Adipose tissue (tissue), 3 donors: ENCODE measurements at regions not wholly inside any gene's neighbourhood (a gene's known extent, or its start where the extent isn't known, plus 50 kb on each side); places are given as distances from the start of the nearest gene placed in this dataset.
"Not testable (repeated sequence)": the region's sequence is repeated elsewhere in the genome, so short reads cannot be mapped to it uniquely, and the experiment has no call there.

Experiments
- H3K27ac ChIP-seq: one replicate; pipeline ENCODE4 v1.5.1; 2013; ENCODE audit warnings: low read depth, low read length
- WGBS, 3 donors: extraction: QIAGEN DNeasy Blood & Tissue Kit; methylation state at CpG; one replicate each; pipeline ENCODE4 v1.1.7; 2013; 5-methylcytosine and 5-hydroxymethylcytosine counted together
- donor health status: healthy with polysubstance abuse.
- donor health status: Bipolar disorder and iron deficiency.
- donor health status: healthy.

- no peak overlapping the region for H3K27ac ChIP-seq
- 74 to 82% (median 81%) methylated on average over 3 of the region's 3 CpGs for WGBS, 3 donors
Measured at GRCh38 chr7:68030530-68030929, 1033.9 kb downstream of the TYW1 start.

- WGBS, 3 donors: 59 to 67% (median 64%) methylated on average over 5 of the region's 5 CpGs
- H3K27ac ChIP-seq: no peak overlapping the region
Measured at GRCh38 chr7:68031180-68031943, 1034.7 kb downstream of the TYW1 start.

DNA sequence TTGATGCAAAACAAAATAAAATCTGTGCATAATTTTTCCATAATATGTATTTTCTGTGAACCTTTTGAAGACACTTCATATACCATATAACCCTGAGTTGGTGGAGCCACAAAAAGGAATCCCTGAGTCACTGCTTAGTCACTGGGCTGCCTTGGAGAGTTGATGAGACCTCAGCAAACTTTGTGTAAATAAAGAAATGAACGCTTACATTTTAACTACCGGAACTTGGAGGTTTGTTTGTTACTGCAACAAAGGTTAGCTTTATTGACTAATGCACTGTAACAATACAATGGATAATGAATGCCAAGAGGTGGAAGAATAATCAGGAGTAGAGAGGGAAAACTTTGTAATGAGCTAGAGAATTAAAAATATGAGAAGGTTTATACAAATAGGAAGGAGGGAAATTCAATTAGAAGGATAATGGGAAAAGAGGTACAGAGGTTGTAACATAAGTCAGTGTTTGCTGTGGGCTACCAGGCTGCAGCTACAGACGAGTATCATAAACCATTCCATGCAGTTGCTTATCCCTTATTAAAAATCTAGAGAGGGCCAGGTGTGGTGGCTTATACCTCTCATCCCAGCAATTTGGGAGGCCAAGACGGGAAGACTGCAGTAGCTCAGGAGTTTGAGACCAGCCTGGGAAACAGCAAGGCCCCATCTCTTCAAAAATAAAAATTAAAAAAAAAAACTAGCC is 1042.1 kb downstream of the TYW1 start:
- no peak overlapping the region for H3K27ac ChIP-seq
- 46 to 73% (median 72%) methylated on average over 4 of the region's 4 CpGs for WGBS, 3 donors

- no peak overlapping the region for H3K27ac ChIP-seq
- 49 to 65% (median 59%) methylated on average over 6 of the region's 6 CpGs for WGBS, 3 donors
Measured at GRCh38 chr7:68041554-68041953, 1044.9 kb downstream of the TYW1 start.

DNA sequence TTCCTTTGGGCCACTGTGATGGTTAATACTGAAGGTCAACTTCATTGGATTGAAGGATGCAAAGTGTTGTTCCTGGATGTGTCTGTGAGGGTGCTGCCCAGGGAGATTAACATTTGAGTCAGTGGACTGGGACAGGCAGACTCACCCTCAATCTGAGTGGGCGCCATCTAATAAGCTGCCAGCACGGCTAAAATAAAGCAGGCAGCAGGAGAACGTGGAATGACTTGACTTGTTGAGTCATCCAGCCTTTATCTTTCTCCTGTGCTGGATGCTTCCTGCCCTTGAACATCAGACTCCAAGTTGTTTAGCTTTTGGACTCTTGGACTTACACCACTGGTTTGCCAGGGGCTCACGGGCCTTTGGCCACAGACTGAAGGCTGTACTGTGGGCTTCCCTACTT is 1046.9 kb downstream of the TYW1 start:
- H3K27ac ChIP-seq: no peak overlapping the region
- WGBS, 3 donors: 89 to 91% (median 91%) methylated on average over 4 of the region's 4 CpGs

GRCh38 chr7:68050627-68051026 is 1054.0 kb downstream of the TYW1 start:
- 84 to 91% (median 88%) methylated on average over 9 of the region's 9 CpGs for WGBS, 3 donors
- H3K27ac ChIP-seq: no peak overlapping the region

- no peak overlapping the region for H3K27ac ChIP-seq
- WGBS, 3 donors: 41 to 53% (median 52%) methylated on average over 2 of the region's 2 CpGs
Measured at GRCh38 chr7:68058014-68058413, 1061.4 kb downstream of the TYW1 start.

GRCh38 chr7:68063171-68063570 is 1066.5 kb downstream of the TYW1 start:
- 71 to 77% (median 75%) methylated on average over 6 of the region's 6 CpGs for WGBS, 3 donors
- H3K27ac ChIP-seq: no peak overlapping the region

DNA sequence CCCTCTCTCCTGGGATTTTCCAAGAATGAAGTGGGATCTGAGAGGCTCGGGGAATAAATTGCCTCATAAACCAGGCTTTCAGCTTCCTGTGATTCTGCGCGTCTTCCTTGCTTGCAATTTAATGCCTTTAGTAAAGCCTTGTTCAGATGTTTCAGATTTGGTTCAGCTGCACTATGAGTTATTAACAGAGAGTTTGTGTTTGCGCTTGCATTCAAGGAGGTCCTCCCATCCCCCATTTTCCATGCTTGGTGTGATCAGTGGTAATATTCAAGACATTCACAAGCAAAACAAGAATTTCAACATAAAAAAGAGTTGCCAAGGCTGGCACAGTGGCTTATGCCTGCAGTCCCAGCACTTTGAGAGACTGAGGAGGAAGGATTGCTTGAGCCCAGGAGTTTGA is 1068.9 kb downstream of the TYW1 start:
- WGBS, 3 donors: 70 to 93% (median 78%) methylated on average over 4 of the region's 4 CpGs
- H3K27ac ChIP-seq: no peak overlapping the region

- H3K27ac ChIP-seq: no peak overlapping the region
- 36 to 56% (median 49%) methylated on average over 4 of the region's 4 CpGs for WGBS, 3 donors
Measured at GRCh38 chr7:68067845-68068244, 1071.2 kb downstream of the TYW1 start.

DNA sequence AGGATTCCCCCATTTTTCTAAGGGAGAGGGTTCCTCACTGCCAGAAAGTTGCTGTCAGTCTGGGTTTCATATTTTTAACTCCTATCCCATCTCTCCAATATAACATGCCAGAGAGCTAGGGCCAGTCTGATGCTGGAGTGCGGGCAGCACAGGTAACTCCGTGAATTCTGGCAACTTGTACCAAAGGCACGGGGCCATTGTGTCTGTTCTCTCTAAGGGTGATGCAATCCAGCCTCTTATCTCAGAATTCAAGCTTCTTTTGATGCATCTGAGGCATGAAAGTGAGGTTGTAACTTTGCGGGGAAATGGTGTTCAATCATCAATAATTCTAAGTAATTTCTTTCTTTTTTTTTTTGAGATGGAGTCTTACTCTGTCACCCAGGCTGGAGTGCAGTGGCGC is 1074.4 kb downstream of the TYW1 start:
- H3K27ac ChIP-seq: no peak overlapping the region
- WGBS, 3 donors: 59 to 82% (median 77%) methylated on average over 5 of the region's 5 CpGs

DNA sequence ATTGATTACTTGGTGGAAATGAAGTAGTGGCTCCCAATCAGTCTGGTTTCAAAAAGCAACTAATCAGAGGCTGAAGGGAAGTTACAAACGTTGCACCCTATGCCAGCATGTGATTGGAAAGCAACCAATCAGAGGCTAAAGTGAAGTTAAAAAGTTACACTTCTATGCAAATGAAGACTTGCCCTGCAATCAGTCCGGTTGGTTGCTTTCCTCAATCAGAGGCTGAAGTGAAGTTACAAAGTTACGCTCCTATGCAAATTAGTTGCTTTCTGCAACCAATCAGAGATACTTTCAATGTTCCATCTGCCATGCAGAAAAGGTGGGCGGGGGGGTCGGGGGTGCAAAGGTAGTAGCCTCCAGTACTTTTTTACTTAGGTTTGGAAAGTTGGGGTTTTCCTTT is 1077.1 kb downstream of the TYW1 start:
- no peak overlapping the region for H3K27ac ChIP-seq
- 57 to 71% (median 71%) methylated on average over 5 of the region's 5 CpGs for WGBS, 3 donors

GRCh38 chr7:68074242-68074641 is 1077.6 kb downstream of the TYW1 start:
- WGBS, 3 donors: 73 to 77% (median 76%) methylated on average over 3 of the region's 3 CpGs
- H3K27ac ChIP-seq: no peak overlapping the region

DNA sequence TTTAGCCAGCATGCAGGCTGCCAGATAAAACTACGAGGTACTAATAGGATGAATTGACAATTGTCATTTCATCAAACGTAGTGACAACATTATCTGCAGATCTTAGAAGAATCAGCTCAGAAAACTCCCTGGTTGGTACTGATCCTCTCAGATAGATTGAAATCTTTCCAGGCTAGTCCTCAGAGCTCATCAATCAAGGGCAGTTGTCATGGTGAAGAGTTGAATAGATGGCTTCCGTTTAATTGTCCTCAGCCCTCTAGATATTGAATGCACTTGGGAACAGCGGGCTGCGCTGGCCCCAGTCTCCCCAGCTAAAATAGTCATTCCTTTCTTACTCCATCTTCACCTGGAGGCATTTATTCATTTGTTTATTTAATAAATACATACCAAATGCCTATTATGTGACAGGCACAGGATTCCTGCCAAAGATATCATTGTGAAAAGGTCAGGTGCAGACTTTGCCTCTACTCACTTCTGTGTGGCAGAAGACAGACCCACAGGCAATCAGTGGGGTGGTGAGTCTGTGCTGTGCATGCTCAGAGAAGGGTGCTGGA is 1081.6 kb downstream of the TYW1 start:
- WGBS, 3 donors: 74 to 86% (median 79%) methylated on average over 5 of the region's 5 CpGs
- no peak overlapping the region for H3K27ac ChIP-seq

DNA sequence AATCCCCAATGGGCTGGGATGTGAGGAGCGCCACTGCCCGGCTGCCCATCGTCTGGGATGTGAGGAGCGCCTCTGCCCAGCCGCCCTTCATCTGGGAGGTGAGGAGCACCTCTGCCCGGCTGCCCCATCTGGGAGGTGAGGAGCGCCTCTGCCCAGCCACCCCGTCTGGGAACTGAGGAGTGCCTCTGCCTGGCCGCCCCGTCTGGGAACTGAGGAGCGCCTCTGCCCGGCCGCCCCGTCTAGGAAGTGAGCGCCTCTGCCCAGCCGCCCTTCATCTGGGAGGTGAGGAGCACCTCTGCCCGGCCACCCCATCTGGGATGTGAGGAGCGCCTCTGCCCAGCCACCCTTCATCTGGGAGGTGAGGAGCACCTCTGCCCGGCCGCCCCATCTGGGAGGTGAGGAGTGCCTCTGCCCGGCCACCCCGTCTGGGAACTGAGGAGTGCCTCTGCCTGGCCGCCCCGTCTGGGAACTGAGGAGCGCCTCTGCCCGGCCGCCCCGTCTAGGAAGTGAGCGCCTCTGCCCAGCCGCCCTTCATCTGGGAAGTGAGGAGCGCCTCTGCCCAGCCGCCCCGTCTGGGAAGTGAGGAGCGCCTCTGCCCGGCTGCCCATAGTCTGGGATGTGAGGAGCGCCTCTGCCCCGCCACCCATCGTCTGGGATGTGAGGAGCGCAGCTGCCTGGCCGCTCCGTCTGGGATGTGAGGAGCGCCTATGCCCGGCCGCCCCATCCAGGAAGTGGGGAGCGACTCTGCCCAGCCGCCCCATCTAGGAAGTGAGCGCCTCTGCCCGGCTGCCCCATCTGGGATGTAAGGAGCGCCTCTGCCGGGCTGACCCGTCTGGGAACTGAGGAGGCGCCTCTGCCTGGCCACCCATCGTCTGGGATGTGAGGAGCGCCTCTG is 1085.7 kb downstream of the TYW1 start:
- WGBS, 3 donors: 90 to 97% (median 93%) methylated on average over 41 to 54 of the region's 54 CpGs
- H3K27ac ChIP-seq: not testable (repeated sequence)

- 93 to 97% (median 94%) methylated on average over 44 of the region's 44 CpGs for WGBS, 3 donors
- H3K27ac ChIP-seq: not testable (repeated sequence)
Measured at GRCh38 chr7:68082961-68083657, 1086.5 kb downstream of the TYW1 start.

- 86 to 92% (median 87%) methylated on average over 5 of the region's 5 CpGs for WGBS, 3 donors
- no peak overlapping the region for H3K27ac ChIP-seq
Measured at GRCh38 chr7:68087401-68087800, 1090.8 kb downstream of the TYW1 start.

DNA sequence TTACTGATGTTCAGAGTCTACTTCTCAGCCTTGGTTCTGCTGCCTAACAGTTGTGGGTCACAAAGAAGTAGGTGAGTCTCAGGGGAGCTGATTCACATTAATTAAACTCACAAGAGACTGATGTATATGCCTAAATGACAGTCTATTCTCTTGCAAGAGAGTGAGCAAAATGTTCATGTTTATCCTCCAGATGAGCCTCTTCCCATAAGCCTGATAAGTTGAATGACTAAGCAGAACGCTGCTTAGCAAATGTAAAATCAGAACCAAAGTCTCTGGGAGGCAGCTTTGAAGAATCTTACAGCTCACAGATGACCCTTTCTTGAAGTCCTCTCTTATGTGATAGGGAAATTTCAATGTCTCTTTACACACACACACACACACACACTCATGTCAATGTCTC is 1092.2 kb downstream of the TYW1 start:
- no peak overlapping the region for H3K27ac ChIP-seq
- 65 to 91% (median 82%) methylated on average over 1 of the region's 1 CpG for WGBS, 3 donors
